ENCODE measurements at regions not wholly inside any gene's neighbourhood (a gene's known extent, or its start where the extent isn't known, plus 50 kb on each side); places are given as distances from the start of the nearest gene placed in this dataset.

DNA sequence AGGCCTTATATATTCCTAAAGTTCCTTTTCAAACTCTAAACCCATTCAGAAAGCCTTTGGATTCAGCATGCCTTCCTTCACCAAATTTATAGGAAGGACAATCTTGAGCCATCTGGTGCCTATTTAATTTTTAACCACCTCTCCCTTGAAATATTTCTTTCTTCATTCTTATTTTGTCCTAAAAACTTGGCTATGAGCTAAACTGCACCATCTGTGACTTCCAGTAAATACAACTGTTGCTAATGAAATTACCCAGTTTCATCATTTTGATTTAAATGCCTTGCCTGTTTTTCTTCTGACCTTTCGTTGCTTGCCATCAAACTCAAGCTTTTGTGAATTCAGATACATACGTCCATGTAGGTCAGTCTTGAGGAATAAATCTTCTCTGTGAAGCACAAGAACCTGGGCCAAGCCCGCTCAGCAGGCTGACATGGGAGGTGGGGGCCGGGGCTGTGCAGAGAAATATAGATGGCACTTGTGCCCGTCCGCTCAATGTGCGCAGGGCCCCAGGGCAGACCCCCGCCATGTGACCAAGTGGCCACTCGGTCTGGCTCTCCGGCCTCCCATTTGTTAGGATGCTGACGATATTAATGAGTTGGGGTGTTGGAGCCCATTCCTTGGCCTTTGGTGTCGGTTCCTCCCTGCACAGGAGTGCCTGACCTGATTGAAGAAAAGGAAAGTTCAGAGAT lies 335.9 kb downstream of the VPS13C start:
- Histone ChIP-seq H3K4me1 (ENCODE audit: insufficient read depth) (no peaks in the 10 kb centered on the region), H3K36me3 (ENCODE audit: insufficient read depth) (no peaks in the 10 kb centered on the region), H3K27ac (ENCODE audit: low read depth) (no peak overlapping the region), H3K4me3 (ENCODE audit: low read depth, low read length) (no peak overlapping the region)
- DNase-seq (ENCODE audit: extremely low spot score), result no peak
- WGBS, result 94% methylated on average over 12 of the region's 12 CpGs

DNA sequence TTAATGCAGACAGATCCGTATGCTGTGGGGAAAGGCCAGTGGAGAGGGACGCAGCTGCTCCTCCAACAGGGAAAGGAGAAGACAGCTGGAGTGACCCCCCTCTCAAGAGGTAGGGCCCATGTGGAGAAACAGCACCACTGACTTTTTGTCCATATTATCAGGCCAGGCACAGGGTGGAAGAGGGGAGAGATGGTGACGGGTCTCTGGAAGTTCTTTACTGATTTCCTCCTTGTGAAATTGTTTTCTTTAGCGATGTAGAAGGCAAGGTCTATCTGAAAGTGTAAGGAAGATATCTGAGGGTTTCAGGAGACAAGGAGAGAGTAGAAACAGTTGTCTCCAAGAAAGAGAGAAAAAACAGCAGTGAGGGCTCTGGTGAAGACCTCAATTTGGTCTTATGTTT lies 338.8 kb downstream of the VPS13C start:
- no peaks in the 10 kb centered on the region for H3K36me3 ChIP-seq (ENCODE audit: insufficient read depth)
- 92% methylated on average over 4 of the region's 4 CpGs for WGBS
- no peaks in the 10 kb centered on the region for H3K4me1 ChIP-seq (ENCODE audit: insufficient read depth)
- no peak for DNase-seq (ENCODE audit: extremely low spot score)
- no peak overlapping the region for H3K4me3 ChIP-seq (ENCODE audit: low read depth, low read length)
- H3K27ac ChIP-seq (ENCODE audit: low read depth), result no peak overlapping the region

DNA sequence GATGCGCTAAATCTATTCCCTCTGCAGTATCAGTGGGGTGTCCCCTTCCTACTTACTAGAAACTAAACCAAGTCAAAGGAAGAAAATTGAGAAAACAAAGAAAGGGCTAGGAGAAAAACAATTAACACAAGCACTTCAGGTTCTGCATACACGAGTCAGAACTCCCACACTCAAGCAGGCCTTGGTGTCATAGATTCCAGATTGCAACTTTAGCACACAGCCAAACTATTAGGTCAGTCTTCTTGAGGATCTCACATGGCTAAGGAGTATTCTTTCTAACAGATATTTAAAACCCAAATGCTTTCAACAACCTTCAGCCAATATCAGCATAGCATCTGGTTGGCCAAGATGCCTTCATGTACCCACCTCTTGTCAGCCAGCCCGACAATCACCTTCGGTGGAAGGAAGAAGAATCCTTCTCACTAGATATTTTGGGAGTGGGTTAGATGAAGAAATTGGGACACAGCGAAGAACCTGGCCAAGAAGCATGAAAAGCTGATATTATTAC lies 340.0 kb downstream of the VPS13C start:
- WGBS, result 92% methylated on average over 5 of the region's 5 CpGs
- Histone ChIP-seq H3K36me3 (ENCODE audit: insufficient read depth) (no peaks in the 10 kb centered on the region), H3K27ac (ENCODE audit: low read depth) (no peak overlapping the region), H3K4me3 (ENCODE audit: low read depth, low read length) (no peak overlapping the region), H3K4me1 (ENCODE audit: insufficient read depth) (no peaks in the 10 kb centered on the region)
- DNase-seq (ENCODE audit: extremely low spot score), result no peak

DNA sequence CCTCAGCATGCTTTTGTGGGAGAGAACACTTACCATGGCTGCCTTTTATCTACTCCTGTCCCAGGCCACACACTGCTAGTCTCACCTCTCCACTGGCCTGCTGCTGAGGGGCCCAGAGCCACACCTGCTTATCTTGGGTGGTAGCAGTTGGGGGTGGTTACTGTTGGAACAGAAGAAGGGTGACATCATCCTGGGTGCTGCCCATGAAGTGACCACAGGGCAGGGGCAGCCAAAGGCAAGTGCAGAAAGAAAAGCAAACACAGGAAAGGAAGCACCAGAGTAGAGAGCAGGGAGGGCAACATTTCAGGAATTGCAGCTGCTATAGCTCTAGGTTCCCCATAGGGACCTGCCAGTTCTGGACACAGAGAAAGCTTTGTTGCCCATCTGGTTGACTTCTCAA lies 345.2 kb downstream of the VPS13C start:
- H3K4me1 ChIP-seq (ENCODE audit: insufficient read depth), result peaks cover 1% of the 10 kb centered on the region
- no peak overlapping the region for H3K4me3 ChIP-seq (ENCODE audit: low read depth, low read length)
- H3K27ac ChIP-seq (ENCODE audit: low read depth), result no peak overlapping the region
- no peaks in the 10 kb centered on the region for H3K36me3 ChIP-seq (ENCODE audit: insufficient read depth)
- DNase-seq (ENCODE audit: extremely low spot score), result no peak

DNA sequence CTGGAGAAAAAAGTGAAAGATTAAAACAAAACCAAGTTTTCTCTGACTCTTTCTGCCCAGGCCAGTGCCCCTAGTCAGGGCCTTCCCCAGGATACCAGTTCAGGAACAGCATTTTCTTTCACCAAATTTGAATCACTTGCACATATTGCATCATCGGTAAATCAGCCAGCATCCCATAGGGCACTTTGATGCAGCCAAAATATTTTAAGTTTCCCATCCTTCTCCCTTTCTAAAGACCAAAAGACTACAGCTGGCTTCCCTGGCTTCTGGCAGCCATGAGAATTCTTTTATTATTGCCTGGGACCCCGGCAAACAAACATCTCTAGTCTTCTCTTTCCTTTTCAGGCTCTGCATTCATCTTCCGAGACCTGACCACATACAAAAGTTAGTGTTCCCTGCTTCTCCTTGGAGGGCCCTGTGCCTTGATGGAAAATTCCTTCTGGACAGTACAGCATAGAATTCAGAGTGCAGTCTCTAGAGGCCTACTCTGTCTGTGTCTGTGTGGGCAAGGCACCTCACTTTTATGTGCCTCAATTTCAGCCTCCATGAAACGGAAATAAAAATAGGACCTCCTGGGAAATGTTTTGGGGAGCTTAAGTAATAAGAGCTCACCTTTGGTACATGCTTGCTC lies 348.0 kb downstream of the VPS13C start:
- H3K27ac ChIP-seq (ENCODE audit: low read depth), result no peak overlapping the region
- peaks cover 1% of the 10 kb centered on the region for H3K4me1 ChIP-seq (ENCODE audit: insufficient read depth)
- H3K4me3 ChIP-seq (ENCODE audit: low read depth, low read length), result no peak overlapping the region
- 75% methylated on average over 4 of the region's 4 CpGs for WGBS
- H3K36me3 ChIP-seq (ENCODE audit: insufficient read depth), result no peaks in the 10 kb centered on the region
- DNase-seq (ENCODE audit: extremely low spot score), result no peak

DNA sequence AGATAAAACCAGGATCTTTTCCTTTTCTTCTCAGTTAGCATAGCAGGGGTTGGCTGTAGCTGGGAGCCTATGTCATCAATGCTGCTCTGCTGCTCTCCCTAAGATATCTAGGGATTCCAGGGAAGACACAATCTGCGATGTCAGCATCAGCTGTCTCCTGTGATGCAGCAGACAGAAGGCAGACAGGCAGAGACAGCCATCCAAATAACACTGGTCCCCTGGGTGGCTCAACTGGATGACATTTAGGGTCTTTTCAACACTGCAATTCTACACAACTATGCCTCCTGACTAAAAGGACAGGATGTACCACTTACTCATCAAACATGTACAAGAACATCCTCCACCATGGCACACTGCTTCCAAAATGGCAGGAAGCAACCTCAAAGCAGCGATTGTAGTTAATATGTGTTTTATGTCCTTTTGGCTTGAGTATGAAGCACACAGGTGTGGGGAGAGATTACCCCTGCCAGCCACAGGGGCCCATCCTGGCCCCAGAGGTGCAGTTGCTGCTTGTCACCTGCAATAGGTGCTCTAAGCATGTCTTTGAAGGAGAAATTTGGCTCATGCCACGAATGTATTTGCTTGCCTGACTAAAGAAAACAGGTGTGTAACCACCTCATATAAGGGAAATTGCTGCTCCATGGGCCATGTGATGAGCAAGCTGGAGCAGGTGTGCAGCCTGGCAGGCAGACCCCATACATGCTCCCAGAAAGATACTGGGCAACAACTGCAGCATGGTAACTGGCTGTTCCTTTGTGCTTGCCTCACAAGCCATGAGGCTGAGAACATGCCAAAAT lies 357.8 kb downstream of the VPS13C start:
- WGBS, result 59% methylated on average over 3 of the region's 3 CpGs
- DNase-seq (ENCODE audit: extremely low spot score), result no peak
- Histone ChIP-seq H3K4me3 (ENCODE audit: low read depth, low read length) (no peak overlapping the region), H3K27ac (ENCODE audit: low read depth) (no peak overlapping the region), H3K36me3 (ENCODE audit: insufficient read depth) (no peaks in the 10 kb centered on the region), H3K4me1 (ENCODE audit: insufficient read depth) (no peaks in the 10 kb centered on the region)

DNA sequence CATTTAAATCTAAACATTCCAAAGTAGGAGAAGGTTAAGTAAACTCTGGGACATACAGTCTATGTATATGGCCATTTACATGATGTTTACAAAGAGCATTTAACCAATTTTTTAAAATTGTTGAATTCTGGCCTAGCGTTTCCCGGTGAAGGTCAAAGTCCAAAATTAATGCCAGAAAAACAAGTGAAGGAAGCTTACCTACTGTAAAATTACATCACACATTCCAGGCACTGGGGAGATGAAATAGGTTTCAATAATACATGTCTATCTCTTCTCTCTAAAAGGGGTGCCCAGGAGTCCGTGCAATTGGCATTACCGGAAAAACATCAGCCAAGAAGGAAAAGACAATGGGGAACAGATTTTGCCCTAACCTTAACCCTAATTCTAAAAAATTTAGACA lies 358.8 kb downstream of the VPS13C start:
- no peaks in the 10 kb centered on the region for H3K36me3 ChIP-seq (ENCODE audit: insufficient read depth)
- DNase-seq (ENCODE audit: extremely low spot score), result no peak
- 82% methylated on average over 4 of the region's 4 CpGs for WGBS
- no peaks in the 10 kb centered on the region for H3K4me1 ChIP-seq (ENCODE audit: insufficient read depth)
- H3K27ac ChIP-seq (ENCODE audit: low read depth), result no peak overlapping the region
- no peak overlapping the region for H3K4me3 ChIP-seq (ENCODE audit: low read depth, low read length)

DNA sequence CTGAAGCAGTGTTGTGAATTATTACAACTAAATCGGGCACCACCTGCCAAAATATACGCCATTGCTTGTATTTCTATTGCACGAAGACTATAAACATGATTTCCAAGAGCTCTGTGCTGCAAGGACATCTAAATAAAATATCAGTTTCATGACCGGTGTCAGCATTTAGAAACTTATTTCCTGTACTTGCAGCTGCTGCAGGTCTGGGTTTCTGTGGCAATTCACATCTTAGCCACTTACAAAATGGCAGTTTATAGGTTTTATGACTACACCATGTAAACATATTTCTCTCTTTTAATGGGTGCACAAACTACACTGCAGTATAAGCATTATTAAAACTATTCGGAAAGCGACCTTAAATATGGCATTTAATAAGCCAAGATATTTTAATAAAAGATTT lies 359.4 kb downstream of the VPS13C start:
- Histone ChIP-seq H3K27ac (ENCODE audit: low read depth) (no peak overlapping the region), H3K4me3 (ENCODE audit: low read depth, low read length) (no peak overlapping the region), H3K36me3 (ENCODE audit: insufficient read depth) (no peaks in the 10 kb centered on the region), H3K4me1 (ENCODE audit: insufficient read depth) (no peaks in the 10 kb centered on the region)
- DNase-seq (ENCODE audit: extremely low spot score), result no peak
- WGBS, result 49% methylated on average over 6 of the region's 6 CpGs

DNA sequence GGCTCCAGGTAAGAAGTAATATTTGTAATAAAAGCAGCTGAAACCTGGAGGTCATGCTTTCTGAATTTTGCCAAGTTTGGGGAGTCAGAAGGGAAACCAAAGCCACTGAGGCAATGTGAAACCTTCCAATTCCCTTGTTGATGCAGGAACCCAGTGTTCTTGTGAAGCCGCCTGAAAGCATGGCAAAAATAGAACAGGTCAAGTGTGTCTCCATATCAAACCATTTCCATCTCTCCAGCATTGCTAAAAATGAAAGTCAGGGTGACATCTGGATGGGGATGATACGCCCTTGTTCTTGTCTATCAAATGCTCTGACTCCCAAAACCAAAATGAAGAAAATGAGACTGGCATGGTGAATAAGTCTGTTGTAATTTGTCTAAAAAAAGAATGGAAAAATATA lies 362.5 kb downstream of the VPS13C start:
- Histone ChIP-seq H3K27ac (ENCODE audit: low read depth) (no peak overlapping the region), H3K36me3 (ENCODE audit: insufficient read depth) (no peaks in the 10 kb centered on the region), H3K4me1 (ENCODE audit: insufficient read depth) (no peaks in the 10 kb centered on the region), H3K4me3 (ENCODE audit: low read depth, low read length) (no peak overlapping the region)
- WGBS, result 95% methylated on average over 2 of the region's 2 CpGs
- DNase-seq (ENCODE audit: extremely low spot score), result no peak

DNA sequence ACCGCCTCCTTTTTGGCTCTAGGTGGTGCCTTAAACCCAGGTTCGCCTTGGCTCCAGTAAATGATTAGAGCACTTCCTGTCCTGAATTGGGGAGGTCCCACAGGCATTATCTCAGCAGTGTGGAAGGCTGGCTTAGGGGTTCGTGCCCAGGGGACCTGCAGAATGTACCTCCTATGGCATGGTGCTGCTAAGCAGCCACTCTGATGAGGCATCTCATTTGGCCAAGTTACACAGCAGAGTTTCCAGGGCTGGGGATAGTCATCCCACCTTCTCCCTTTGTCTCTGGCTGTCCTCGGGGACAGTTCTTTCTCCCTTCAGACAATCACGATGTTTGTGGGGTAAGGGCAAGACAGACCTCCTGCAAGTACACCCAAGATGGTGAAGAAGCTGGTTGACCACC lies 371.2 kb downstream of the VPS13C start:
- H3K4me1 ChIP-seq (ENCODE audit: insufficient read depth), result no peaks in the 10 kb centered on the region
- no peak overlapping the region for H3K4me3 ChIP-seq (ENCODE audit: low read depth, low read length)
- H3K36me3 ChIP-seq (ENCODE audit: insufficient read depth), result no peaks in the 10 kb centered on the region
- DNase-seq (ENCODE audit: extremely low spot score), result no peak
- H3K27ac ChIP-seq (ENCODE audit: low read depth), result no peak overlapping the region
- 92% methylated on average over 5 of the region's 5 CpGs for WGBS

DNA sequence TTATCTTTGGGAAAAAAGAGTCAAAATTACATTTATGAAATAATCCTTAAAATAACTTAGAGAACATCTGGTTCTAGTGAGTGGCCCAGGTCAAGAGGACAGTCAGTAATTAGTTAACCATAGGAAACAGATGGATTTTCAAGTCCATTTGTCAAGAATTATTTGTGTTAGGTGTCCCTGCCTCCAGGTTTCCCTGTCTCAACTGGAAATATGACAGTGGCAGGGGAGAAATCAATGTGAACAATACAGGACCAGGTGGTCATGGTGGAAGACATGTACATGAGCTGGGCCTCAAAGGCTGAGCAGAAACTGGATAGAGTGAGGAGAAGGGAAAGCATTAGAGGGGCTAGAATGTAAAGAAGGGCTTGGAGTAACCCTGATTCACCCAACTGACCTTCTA lies 372.6 kb downstream of the VPS13C start:
- no peak for DNase-seq (ENCODE audit: extremely low spot score)
- Histone ChIP-seq H3K4me3 (ENCODE audit: low read depth, low read length) (no peak overlapping the region), H3K4me1 (ENCODE audit: insufficient read depth) (no peaks in the 10 kb centered on the region), H3K36me3 (ENCODE audit: insufficient read depth) (no peaks in the 10 kb centered on the region), H3K27ac (ENCODE audit: low read depth) (no peak overlapping the region)

DNA sequence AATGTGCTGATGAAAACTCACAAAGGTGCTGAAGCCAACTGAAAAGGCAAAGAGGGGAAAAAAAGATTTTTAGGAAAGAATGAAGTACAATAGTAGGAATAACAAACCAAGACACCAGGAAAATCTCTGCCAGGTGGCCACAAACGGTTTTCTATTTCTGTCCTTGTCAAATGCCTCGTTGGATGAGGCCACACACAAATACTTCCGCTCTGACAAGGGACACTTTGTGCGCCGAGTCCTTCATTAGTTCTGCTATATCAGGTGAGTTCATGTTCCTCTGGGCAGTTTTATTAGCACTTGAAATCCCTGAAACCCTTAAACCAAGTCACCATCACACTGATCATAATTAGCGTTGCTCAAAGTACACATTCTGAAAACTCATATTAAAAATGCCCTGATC lies 373.1 kb downstream of the VPS13C start:
- no peak overlapping the region for H3K4me3 ChIP-seq (ENCODE audit: low read depth, low read length)
- no peak for DNase-seq (ENCODE audit: extremely low spot score)
- no peaks in the 10 kb centered on the region for H3K36me3 ChIP-seq (ENCODE audit: insufficient read depth)
- no peak overlapping the region for H3K27ac ChIP-seq (ENCODE audit: low read depth)
- WGBS, result 56% methylated on average over 6 of the region's 6 CpGs
- no peaks in the 10 kb centered on the region for H3K4me1 ChIP-seq (ENCODE audit: insufficient read depth)

DNA sequence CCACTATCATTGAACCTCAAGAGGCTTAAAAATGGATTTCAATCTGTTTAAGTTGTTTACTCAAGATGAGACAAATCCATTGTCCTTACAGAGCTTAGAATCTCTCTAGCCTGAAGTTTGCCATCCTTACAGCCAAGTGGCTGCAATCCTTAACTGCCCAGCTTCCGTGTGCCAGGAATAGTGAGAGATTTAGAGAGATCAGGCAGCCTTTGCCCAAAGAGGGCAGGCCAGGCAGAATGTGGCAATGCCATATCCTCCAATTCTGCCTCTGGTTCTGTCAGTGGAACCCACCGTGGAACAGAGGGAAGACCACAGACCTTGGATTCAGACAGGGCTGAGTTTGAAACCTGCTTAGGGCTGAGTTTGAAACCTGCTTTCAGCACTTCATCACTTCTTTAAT lies 374.3 kb downstream of the VPS13C start:
- H3K4me3 ChIP-seq (ENCODE audit: low read depth, low read length), result no peak overlapping the region
- H3K36me3 ChIP-seq (ENCODE audit: insufficient read depth), result no peaks in the 10 kb centered on the region
- 83% methylated on average over 2 of the region's 2 CpGs for WGBS
- H3K27ac ChIP-seq (ENCODE audit: low read depth), result no peak overlapping the region
- no peaks in the 10 kb centered on the region for H3K4me1 ChIP-seq (ENCODE audit: insufficient read depth)
- DNase-seq (ENCODE audit: extremely low spot score), result no peak

DNA sequence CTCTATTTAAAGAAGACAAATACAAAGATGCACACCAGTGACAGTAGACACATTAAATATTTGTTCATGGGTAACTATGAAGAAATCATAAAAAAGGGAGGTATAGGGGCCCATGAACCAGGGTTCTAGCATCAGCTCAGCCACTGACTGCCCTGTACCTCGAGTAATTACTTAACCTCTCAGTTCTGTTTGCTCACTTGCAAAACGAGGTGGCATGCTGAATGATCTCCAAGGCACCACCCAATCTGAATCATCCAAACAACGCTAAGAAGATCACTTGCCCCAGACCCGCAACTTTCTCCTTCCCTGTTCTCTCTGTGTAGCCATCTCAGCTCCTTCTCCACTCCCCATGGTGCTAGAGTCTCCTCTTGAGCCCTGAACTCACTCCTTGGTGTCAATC lies 374.7 kb downstream of the VPS13C start:
- WGBS, result 70% methylated on average over 4 of the region's 4 CpGs
- DNase-seq (ENCODE audit: extremely low spot score), result no peak
- Histone ChIP-seq H3K4me1 (ENCODE audit: insufficient read depth) (no peaks in the 10 kb centered on the region), H3K36me3 (ENCODE audit: insufficient read depth) (no peaks in the 10 kb centered on the region), H3K4me3 (ENCODE audit: low read depth, low read length) (no peak overlapping the region), H3K27ac (ENCODE audit: low read depth) (no peak overlapping the region)
